Testis (tissue), 2 donors: ENCODE measurements at regions not wholly inside any gene's neighbourhood (a gene's known extent, or its start where the extent isn't known, plus 50 kb on each side); places are given as distances from the start of the nearest gene placed in this dataset.
"Not testable (repeated sequence)": the region's sequence is repeated elsewhere in the genome, so short reads cannot be mapped to it uniquely, and the experiment has no call there.

Source experiments
- DNase-seq: peaks from one replicate; pipeline ENCODE4 v3.0.0-alpha.2; 2019
- H3K27ac ChIP-seq, 2 donors: fragments of 200-600 bp; sonication (generic); one replicate each; pipeline ENCODE4 v1.5.1; 2019
- H3K27me3 ChIP-seq: fragments of 200-600 bp; sonication (generic); one replicate; pipeline ENCODE4 v1.5.1; 2019
- H3K36me3 ChIP-seq: fragments of 200-600 bp; sonication (generic); one replicate; pipeline ENCODE4 v1.5.1; 2017; ENCODE audit warnings: low read depth; ENCODE audit errors: missing control alignments
- H3K4me1 ChIP-seq: fragments of 200-600 bp; sonication (generic); one replicate; pipeline ENCODE4 v1.5.1; 2019
- H3K4me3 ChIP-seq, 2 donors: fragments of 200-600 bp; sonication (generic); one replicate each; pipeline ENCODE4 v1.5.1; 2017 to 2019
- H3K9me3 ChIP-seq: fragments of 200-600 bp; sonication (generic); one replicate; pipeline ENCODE4 v1.5.1; 2017
- POLR2A ChIP-seq: fragments of 450-650 bp; IDR thresholded peaks from one replicate; pipeline ENCODE4 v1.6.1; 2017; ENCODE audit warnings: antibody characterized with exemption, mild to moderate bottlenecking, moderate library complexity
- WGBS, 2 donors: methylation state at CpG; one replicate each; pipeline ENCODE4 v1.1.5; 2018; 5-methylcytosine and 5-hydroxymethylcytosine counted together
- intact Hi-C: fragments of 100-400 bp; cut with DNase I; formaldehyde crosslinking; loops from one replicate; pipeline ENCODE4 v1.15.1; 2023; ENCODE audit warnings: low total_unique reads
- TF ChIP-seq, protein P1 (sequence below), 3 experiments: fragments of 450-650 bp in 2 of 3; fragments of 200-600 bp in 1 of 3; sonication (generic) in 1 of 3; IDR thresholded peaks; one replicate each; pipeline ENCODE4 v1.5.1; 2016 to 2019; ENCODE audit warnings: antibody characterized with exemption in 3 of 3, mild to moderate bottlenecking in 2 of 3, moderate library complexity in 1 of 3

DNA sequence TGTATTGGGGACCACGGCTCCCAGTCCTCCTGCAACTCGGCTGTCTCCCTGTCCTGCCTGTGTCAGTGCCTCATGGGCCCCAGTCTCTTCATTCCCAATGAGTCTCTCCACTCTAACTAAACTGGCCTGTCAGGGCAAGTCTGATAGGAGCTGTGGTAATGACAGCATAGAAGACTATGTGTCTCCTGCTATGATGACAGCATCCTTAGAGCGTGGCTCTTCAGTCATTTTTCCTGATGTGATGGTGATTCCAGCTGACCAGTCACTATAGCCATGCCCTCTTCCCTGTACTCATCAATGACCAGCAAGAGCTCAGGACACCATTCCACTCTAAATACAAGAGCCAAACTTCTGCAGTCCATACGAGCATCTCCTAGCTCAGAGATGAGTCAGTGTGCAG lies 339.8 kb downstream of the PCNX1 start:
- Histone ChIP-seq H3K9me3 (no peaks in the 10 kb centered on the region), H3K4me1 (no peaks in the 10 kb centered on the region), H3K4me3 (no peak overlapping the region), H3K36me3 (no peaks in the 10 kb centered on the region), H3K27ac (no peak overlapping the region), H3K27me3 (no peaks in the 10 kb centered on the region)
- DNase-seq: no peak
- 74 to 93% methylated on average over 4 of the region's 4 CpGs for WGBS, 2 donors
- intact Hi-C loops: no loop called here
- TF ChIP-seq, protein P1, sequence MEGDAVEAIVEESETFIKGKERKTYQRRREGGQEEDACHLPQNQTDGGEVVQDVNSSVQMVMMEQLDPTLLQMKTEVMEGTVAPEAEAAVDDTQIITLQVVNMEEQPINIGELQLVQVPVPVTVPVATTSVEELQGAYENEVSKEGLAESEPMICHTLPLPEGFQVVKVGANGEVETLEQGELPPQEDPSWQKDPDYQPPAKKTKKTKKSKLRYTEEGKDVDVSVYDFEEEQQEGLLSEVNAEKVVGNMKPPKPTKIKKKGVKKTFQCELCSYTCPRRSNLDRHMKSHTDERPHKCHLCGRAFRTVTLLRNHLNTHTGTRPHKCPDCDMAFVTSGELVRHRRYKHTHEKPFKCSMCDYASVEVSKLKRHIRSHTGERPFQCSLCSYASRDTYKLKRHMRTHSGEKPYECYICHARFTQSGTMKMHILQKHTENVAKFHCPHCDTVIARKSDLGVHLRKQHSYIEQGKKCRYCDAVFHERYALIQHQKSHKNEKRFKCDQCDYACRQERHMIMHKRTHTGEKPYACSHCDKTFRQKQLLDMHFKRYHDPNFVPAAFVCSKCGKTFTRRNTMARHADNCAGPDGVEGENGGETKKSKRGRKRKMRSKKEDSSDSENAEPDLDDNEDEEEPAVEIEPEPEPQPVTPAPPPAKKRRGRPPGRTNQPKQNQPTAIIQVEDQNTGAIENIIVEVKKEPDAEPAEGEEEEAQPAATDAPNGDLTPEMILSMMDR (IDR thresholded peaks at IDR 0.05): no peak
- TF ChIP-seq POLR2A: no peak

DNA sequence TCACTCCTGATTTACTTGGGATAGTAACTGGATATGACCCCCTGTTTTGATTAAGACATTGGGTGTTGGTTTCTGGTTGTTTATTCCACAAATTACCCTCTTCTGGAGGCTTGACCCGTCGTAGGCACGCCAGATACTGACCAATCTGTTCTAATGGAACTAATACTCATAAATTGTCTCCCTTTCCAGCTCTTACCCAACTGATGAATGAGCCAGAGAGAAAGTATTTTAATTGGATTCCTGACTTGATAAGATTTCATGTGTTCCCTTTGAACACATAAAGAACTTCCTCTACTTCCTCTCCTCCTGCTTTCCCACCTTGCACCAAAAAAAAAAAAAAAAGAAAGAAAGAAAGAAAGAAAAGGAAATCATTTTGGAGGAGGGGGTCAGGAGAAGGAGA lies 340.9 kb downstream of the PCNX1 start:
- 64 to 73% methylated on average over 3 of the region's 3 CpGs for WGBS, 2 donors

DNA sequence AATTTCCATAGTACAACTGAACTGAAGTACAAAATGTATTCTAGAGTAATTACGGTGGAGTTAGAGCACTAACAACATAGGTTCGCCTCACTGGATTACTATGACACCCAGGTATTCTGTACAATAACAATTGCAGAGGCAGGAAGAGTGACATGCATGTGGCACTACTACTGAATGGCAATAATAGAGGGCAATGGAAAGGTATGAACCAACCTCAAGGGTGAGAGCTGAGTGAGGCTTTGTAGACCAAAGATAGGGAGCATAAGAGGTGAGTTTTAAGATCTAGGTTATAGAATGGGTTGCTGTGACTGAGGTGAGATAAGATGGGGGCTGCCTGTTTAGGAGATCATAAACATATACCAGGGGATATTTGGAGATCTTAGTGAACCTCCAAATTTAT lies 343.1 kb downstream of the PCNX1 start:
- H3K9me3 ChIP-seq: no peaks in the 10 kb centered on the region
- intact Hi-C loops: no loop called here
- no peak overlapping the region for H3K4me3 ChIP-seq
- H3K36me3 ChIP-seq: no peaks in the 10 kb centered on the region
- H3K27me3 ChIP-seq: no peaks in the 10 kb centered on the region
- WGBS, 2 donors: 90 to 98% methylated on average over 2 of the region's 2 CpGs
- H3K27ac ChIP-seq: no peak overlapping the region
- TF ChIP-seq, protein P1 (IDR thresholded peaks at IDR 0.05): no peak
- no peak for TF ChIP-seq POLR2A
- DNase-seq: no peak
- no peaks in the 10 kb centered on the region for H3K4me1 ChIP-seq

More for the DNA sequence above, 340.9 kb downstream of the PCNX1 start:
- H3K27ac ChIP-seq: no peak overlapping the region
- no peaks in the 10 kb centered on the region for H3K4me1 ChIP-seq
- intact Hi-C loops: no loop called here
- no peak overlapping the region for H3K4me3 ChIP-seq
- no peak for TF ChIP-seq POLR2A
- TF ChIP-seq, protein P1 (IDR thresholded peaks at IDR 0.05): no peak
- no peaks in the 10 kb centered on the region for H3K27me3 ChIP-seq
- no peaks in the 10 kb centered on the region for H3K9me3 ChIP-seq
- no peaks in the 10 kb centered on the region for H3K36me3 ChIP-seq
- no peak for DNase-seq

DNA sequence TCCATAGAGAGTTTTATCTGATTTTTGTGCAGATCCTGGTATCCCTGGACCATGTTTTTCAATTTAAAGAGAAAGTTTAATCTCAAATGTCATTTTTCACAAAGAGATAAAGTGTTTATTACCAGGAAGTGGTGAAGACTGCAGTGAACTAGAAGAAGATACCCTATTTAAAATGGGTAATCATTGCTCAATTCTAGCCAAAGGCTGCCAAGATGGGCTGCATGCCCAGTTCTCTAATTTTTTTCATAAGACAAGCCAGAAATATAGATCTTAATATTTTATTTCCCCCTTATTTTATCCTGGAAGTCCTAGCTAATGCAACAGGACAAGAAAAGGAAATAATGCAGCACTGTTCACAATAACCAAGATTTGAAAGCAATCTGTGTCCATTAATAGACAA lies 343.5 kb downstream of the PCNX1 start:
- H3K27me3 ChIP-seq: no peaks in the 10 kb centered on the region
- no peak overlapping the region for H3K27ac ChIP-seq
- TF ChIP-seq POLR2A: no peak
- TF ChIP-seq, protein P1 (IDR thresholded peaks at IDR 0.05): no peak
- H3K4me3 ChIP-seq: no peak overlapping the region
- intact Hi-C loops: no loop called here
- H3K4me1 ChIP-seq: no peaks in the 10 kb centered on the region
- H3K36me3 ChIP-seq: no peaks in the 10 kb centered on the region
- no peaks in the 10 kb centered on the region for H3K9me3 ChIP-seq
- no peak for DNase-seq

DNA sequence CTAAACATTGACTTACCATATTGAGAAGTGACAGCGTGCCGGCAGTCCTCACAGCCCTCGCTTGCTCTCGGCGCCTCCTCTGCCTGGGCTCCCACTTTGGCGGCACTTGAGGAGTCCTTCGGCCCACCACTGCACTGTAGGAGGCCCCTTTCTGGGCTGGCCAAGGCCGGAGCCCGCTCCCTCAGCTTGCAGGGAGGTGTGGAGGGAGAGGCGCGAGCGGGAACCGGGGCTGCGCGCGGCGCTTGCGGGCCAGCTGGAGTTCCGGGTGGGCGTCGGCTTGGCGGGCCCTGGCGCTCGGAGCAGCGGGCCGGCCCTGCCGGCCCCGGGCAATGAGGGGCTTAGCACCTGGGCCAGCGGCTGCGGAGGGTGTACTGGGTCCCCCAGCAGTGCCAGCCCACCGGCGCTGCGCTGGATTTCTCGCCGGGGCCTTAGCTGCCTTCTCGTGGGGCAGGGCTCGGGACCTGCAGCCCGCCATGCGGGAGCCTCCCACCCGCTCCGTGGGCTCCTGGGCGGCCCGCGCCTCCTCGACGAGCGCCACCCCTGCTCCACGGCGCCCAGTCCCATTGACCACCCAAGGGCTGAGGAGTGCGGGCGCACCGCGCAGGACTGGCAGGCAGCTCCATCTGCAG lies 346.9 kb downstream of the PCNX1 start:
- peak overlapping the region; percentile 35 to 49 for H3K4me3 ChIP-seq
- WGBS, 2 donors: 54 to 80% methylated on average over 7 to 53 of the region's 53 CpGs

More for the DNA sequence above, 346.9 kb downstream of the PCNX1 start:
- H3K9me3 ChIP-seq, H3K36me3 ChIP-seq, DNase-seq, H3K27ac ChIP-seq, intact Hi-C loops, H3K27me3 ChIP-seq, H3K4me1 ChIP-seq: not testable (repeated sequence)
